ENCODE measurements at regions not wholly inside any gene's neighbourhood (a gene's known extent, or its start where the extent isn't known, plus 50 kb on each side); places are given as distances from the start of the nearest gene placed in this dataset.
"Not testable (repeated sequence)": the region's sequence is repeated elsewhere in the genome, so short reads cannot be mapped to it uniquely, and the experiment has no call there.

DNA sequence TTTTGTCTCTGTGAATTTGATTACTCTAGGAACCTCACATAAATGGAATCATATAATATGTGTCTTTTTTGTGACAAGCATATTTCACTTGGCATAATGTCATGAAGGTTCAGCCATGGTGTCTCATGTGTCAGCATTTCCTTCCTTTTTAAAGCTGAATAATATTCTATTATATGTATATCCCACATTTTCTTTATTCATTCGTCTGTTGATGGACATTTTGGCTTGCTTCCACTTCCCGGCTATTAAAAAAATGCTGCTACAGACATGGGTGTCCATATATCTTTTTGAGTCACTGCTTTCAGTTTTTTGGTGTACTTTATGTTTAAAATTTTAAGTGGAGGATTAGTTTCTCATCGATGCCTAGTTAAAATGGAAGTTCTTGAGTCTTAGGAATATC lies 59.8 kb upstream of the C5orf63 start:
- DNase-seq (ENCODE audit: low read depth in 4 of 4, low spot score in 3 of 4) = no peak

DNA sequence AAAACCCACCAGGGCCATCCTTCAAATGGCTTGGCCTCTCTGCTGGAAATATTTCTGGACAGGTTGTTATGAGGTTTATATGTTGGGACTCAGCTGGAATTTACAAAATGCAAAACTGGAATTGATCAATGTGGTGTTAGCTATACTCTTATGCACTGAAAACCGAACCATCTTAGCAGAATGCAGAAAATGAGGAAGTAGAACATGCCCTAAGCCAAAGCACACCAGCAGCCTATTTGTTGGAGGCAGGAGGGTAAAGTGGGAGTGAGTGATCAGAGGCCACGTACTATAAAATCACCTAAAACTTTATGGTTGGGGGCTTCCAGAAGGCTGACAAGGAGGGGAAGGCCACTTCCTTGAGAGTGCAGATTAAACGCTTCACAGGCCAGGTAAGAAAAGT lies 63.6 kb upstream of the C5orf63 start:
- DNase-seq (ENCODE audit: low read depth in 4 of 4, low spot score in 3 of 4) = no peak

DNA sequence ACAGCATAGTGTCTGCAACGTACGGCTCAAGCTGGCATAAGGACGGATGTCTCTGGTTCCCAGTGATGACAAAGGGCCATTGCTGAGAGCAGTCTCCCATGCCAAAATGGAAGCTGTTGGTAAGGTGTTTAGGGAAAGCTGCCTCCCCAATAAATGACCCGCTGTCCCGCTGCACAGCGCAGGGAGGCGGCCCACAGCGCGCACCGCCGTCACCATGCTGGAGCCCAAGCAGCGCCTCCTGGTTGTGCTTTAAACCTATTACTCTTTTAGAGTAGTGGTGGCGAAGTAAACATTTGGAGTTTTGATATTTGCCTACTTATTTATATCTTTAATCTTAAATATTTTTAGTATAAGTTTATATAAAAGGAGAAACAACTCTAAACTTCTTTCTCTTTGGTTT lies 70.4 kb upstream of the C5orf63 start:
- no peak for DNase-seq (ENCODE audit: low read depth in 4 of 4, low spot score in 3 of 4)

GRCh38 chr5:127153031-127153430 lies 79.7 kb upstream of the C5orf63 start:
- no peak for DNase-seq (ENCODE audit: low read depth in 4 of 4, low spot score in 3 of 4)

- no peak for DNase-seq (ENCODE audit: low read depth in 4 of 4, low spot score in 3 of 4)
These were observed 80.2 kb upstream of the C5orf63 start for GRCh38 chr5:127153521-127153920.

DNA sequence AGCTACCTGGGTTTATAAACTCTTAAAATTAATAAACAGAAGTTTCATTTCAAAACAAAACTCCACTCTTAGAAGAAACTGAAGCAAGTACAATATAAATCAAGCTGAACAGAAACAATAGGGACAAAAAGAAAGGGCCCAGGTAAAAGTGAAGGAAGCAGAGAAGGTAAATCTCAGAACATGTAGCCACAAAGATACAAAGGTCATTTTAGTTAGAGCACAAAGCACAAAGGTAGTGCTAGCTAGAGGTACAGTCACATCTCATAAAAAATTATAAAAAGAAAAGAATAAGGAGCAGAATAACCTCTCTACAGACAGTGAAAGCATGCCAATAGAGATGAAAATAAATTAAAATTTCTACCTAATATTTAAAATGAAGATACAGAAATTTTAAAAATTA lies 90.4 kb upstream of the C5orf63 start:
- no peak for DNase-seq (ENCODE audit: low read depth in 4 of 4, low spot score in 3 of 4)

- no peak for DNase-seq (ENCODE audit: low read depth in 4 of 4, low spot score in 3 of 4)
These were observed 97.8 kb upstream of the C5orf63 start for GRCh38 chr5:127170918-127171600.

- no peak for DNase-seq (ENCODE audit: low read depth in 4 of 4, low spot score in 3 of 4)
These were observed 103.5 kb upstream of the C5orf63 start for GRCh38 chr5:127176769-127177168.

- not testable (repeated sequence) for DNase-seq (ENCODE audit: low read depth in 4 of 4, low spot score in 3 of 4)
These were observed 108.0 kb upstream of the MEGF10 start for GRCh38 chr5:127182631-127183030.

- no peak for DNase-seq (ENCODE audit: low read depth in 4 of 4, low spot score in 3 of 4)
These were observed 107.3 kb upstream of the MEGF10 start for GRCh38 chr5:127183332-127183731.

DNA sequence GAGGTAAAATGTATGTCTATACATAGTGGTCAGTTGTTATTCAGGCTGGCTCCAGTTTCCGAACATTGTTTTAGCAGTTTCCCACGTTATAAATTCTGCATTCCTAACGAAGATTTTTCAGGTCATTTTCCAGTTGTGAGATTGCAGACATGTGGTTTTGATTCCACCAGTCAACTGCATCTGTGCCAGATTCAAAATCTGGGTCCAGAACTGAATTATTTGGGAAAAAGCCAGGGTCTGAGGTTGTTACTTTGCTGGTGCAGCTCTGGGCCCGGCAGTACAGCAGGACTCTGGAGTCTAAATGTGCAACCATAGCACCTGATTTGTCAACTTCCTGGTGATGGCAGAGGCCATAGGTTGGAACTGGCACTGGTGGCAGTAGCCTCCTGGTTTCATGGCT lies 105.7 kb upstream of the MEGF10 start:
- DNase-seq (ENCODE audit: low read depth in 4 of 4, low spot score in 3 of 4) = no peak

DNA sequence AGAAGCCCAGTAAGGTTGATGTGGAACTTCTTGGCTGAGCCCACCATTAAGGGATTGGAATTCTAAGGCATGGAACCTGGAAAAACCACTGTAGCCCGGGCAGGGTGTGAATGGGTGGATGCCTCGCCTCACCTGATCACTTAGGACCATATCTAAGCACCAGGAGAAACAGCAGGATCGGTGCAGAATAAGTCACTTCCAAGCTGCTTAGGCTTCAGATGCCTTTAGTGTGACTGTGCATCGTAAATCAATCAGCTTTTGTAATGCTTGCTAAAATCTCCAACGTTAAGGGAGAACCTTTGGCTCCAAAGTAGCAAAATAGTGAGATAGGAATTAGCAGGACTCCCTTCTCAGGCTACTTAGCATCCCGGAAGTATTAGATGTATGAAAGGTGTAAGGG lies 103.9 kb upstream of the MEGF10 start:
- no peak for DNase-seq (ENCODE audit: low read depth in 4 of 4, low spot score in 3 of 4)

DNA sequence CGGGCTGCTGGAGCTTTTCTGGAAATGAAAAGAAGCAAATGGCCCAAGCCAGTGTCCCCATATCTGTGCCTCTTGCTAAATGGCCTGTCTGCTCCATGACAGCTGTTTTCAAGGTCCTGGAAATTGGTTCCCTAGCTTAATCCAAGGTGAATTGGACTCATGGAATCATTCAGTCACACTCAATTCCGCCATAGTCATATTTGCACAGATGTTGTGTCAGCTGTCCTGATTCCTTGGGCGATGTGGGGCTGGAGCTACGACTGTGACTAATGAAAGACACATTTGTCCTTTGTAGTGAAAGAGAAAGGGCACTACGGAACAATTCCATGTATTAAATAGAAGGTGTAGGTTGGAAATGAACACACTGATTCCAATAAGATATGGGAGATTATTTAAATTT lies 102.9 kb upstream of the MEGF10 start:
- DNase-seq (ENCODE audit: low read depth in 4 of 4, low spot score in 3 of 4) = no peak

GRCh38 chr5:127192150-127192549 lies 98.4 kb upstream of the MEGF10 start:
- no peak for DNase-seq (ENCODE audit: low read depth in 4 of 4, low spot score in 3 of 4)

GRCh38 chr5:127192836-127193338 lies 97.7 kb upstream of the MEGF10 start:
- DNase-seq (ENCODE audit: low read depth in 4 of 4, low spot score in 3 of 4) = no peak

- DNase-seq (ENCODE audit: low read depth in 4 of 4, low spot score in 3 of 4) = no peak
These were observed 94.6 kb upstream of the MEGF10 start for GRCh38 chr5:127196042-127196441.

GRCh38 chr5:127197402-127198167 lies 93.0 kb upstream of the MEGF10 start:
- DNase-seq (ENCODE audit: low read depth in 4 of 4, low spot score in 3 of 4) = not testable (repeated sequence)

- DNase-seq (ENCODE audit: low read depth in 4 of 4, low spot score in 3 of 4) = not testable (repeated sequence)
These were observed 87.9 kb upstream of the MEGF10 start for GRCh38 chr5:127202738-127203137.

DNA sequence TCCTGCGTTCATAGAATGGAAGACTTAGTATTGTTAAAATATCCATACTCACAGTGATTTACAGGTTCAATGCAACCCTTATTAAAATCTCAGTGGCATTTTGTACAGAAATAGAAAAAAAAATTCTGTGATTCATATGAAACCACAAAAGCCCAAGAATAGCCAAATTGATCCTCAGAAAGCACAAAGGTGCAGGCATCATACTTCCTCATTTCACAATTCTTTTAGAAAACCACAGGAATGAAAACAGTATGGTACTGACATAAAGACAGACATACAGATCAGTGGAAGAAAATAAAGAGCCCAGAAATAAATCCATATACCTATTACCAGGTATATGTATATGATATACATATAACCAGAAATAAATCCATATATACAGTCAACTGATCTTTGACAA lies 86.8 kb upstream of the MEGF10 start:
- DNase-seq (ENCODE audit: low read depth in 4 of 4, low spot score in 3 of 4) = no peak

- no peak for DNase-seq (ENCODE audit: low read depth in 4 of 4, low spot score in 3 of 4)
These were observed 85.4 kb upstream of the MEGF10 start for GRCh38 chr5:127205147-127205546.

DNA sequence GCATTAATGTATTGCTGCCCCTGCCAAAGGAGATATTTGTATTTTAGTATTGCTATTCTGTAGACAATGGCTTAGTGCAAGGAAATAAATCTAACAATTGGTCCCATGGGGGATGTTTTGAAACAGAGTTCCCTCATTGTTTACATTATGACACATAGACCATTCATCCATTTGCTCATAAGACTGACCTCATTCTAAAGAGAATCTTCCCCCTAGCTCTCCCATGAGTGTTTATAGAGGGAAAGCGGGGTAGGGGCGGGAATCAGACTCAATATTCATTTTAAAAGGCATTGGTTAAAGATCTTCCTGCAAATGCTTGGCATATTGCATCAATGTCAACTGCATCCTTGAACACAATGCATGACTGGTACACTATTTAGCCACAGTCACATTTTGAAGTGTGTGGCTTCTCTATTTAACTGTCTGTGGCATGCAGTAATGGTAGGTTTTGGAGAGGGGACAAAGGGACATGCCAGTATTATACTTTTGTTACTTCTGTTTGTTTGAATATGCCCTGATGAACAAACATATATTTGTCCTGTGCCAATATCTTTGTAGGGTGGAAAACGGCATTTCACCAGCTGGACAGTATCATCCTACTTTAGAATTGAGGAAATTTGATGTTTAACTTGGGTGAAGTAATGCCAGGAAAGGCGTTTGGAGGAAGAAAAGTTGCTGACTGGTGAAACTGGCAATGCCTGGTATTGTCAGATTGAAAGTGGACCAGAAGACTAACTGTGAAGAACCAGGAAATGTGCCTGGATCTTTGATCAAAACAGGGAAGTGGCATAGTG lies 84.1 kb upstream of the MEGF10 start:
- no peak for DNase-seq (ENCODE audit: low read depth in 4 of 4, low spot score in 3 of 4)

Data from left renal pelvis (tissue), 4 donors.